NCI-H82 (cell line): ENCODE measurements at regions not wholly inside any gene's neighbourhood (a gene's known extent, or its start where the extent isn't known, plus 50 kb on each side); places are given as distances from the start of the nearest gene placed in this dataset.
"Not testable (repeated sequence)": the region's sequence is repeated elsewhere in the genome, so short reads cannot be mapped to it uniquely, and the experiment has no call there.

ENCODE experiments used
- DNase-seq: peaks from one replicate; lab custom pipeline; 2025; lab: John Stamatoyannopoulos, UW

DNA sequence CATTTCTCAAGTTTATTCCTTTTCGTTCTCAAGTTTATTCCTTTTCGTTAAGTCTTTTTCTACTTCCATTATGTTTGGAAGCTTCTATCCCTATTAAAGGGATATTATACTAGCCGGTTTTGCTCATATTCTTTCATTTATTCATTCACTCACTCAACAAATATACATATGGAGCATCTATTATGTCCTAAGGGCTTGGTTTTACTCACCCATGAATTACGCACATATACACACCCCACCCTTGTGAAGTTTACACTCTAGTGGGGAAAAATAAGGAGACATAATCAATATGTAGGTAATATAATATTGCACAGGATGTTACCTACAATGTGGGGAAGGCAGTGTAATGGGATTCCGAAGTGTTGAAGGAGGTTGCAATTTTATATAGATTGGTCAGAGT, 90.5 kb downstream of the ACTL7B start:
- DNase-seq: no peak

GRCh38 chr9:108762348-108763055, 93.3 kb downstream of the ACTL7B start:
- no peak for DNase-seq

DNA sequence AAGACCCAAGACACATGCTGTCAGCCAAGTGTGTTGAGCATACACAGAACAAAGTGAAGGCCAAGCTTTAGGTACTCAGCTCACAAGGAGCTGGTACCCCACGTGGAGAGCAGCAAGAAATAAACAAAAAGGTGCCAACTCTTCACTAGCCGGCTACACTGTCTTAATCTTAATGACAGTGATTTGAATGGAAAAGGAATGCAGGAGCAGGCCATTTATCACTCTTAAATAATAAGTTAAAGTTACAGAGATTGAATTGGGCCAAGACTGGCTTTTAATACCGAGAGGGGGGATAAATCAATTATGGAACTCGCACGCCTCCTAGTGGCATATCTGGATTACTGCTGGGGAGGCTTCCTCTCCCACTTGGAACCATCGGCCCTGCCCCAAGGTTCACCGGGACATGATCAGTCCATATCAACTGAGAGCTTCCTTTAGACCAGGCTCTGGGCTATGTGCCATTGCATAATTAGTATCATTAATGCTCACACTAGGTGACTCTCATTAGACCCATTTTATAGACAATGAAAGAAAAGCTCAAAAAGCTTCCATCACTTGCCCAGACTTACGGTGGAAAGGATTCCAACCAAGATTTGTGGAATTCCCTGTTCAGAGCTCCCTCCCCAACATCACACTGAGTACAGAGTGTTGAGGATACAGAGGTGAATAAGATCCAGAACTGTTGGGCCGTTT, 94.0 kb downstream of the ACTL7B start:
- DNase-seq: peak; percentile 81

DNA sequence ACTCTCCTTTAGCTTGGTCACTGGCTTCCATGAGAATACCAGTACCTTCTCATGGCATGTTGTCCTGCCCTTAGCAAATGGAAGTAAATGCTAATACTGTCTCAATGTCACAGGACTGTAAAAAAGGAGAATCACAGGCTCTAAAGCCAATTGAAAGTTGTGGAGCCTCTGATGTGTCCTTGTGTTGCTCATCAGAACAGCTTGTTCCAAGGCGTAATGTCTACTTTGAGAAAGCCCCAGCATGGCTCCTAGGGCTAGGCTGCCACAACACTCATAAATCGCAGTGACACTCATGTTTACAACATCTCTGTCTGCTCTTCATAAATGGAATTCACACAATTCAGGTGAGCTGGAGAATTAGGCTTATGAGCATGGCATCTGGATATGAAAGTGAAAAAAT, 94.9 kb downstream of the ACTL7B start:
- DNase-seq: no peak

DNA sequence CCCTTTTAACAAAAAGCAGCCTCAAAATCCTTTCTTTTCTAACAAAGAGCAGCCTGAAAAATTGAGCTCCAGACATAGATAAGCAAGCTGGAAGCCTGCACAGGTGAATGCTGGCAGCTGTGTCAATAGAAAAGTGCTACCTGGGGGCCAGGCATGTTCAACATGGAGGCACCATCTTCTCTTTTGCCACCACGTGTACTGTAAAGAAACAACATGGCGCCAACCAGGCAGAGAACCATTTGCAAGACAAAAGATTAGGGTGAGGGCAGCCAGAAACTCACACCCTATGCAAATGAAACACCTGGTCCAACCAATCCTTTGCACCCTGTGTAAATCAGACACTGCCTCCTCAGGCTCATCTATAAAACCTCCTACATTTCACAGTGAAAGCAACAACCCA, 96.0 kb downstream of the ACTL7B start:
- no peak for DNase-seq

DNA sequence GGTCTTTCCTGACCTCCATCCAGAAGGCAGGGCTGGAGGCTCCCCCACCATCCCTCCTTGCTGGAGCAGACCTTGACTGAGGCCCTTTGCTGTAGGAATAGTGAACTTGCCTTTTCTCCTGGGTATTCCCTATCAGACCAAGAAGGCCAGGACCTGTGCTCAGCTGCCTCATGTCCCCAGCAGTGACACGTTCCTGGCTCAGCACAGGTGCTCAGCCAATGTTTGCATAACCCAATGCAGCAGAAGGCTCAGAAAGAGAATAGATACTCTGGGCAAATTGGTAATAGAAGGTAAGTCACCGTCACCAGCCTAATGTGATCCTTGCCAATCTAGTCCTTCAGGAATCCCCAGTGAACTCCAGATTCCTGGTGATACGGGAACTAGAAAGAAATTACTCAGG, 96.4 kb downstream of the ACTL7B start:
- DNase-seq: no peak

GRCh38 chr9:108756746-108757490, 98.9 kb downstream of the ACTL7B start:
- DNase-seq: peak; percentile 40

DNA sequence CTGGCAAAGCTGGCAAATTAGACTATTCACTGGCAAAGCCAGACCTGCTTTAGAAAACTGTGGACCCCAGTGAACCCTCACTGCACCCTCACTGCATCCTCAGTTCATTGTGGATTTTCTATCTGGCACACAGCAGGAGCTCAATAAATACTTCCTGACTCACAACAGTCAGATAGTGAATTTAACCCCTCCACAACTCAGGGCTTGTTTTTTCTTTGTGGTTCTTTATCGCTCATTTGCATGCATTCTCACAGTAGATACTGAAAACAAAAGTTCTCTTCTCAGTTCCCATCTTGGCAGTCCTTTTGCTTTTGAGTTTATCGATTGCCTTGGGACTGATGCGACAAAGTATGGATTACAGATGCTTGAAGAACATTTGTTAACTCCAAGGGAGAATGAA, 99.8 kb downstream of the ACTL7B start:
- no peak for DNase-seq

DNA sequence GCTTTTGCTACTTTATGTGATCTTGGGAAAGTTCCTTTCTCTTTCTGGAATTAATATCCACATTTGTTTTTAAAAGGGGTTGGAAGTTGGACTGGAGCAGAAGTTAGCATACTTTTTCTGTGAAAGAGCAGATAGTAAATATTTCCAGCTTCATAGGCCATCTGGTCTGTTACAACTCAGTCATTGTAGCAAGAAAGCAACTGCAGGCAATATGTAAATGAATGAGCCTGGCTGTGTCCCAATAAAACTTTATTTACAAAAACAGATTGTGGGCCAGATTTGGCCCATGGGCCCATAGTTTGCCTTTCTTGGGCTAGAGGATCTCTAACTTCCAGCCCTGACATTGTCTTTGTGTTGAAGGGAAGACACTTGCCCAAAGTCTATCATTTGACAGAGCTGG, 104.4 kb downstream of the ACTL7B start:
- DNase-seq: no peak

DNA sequence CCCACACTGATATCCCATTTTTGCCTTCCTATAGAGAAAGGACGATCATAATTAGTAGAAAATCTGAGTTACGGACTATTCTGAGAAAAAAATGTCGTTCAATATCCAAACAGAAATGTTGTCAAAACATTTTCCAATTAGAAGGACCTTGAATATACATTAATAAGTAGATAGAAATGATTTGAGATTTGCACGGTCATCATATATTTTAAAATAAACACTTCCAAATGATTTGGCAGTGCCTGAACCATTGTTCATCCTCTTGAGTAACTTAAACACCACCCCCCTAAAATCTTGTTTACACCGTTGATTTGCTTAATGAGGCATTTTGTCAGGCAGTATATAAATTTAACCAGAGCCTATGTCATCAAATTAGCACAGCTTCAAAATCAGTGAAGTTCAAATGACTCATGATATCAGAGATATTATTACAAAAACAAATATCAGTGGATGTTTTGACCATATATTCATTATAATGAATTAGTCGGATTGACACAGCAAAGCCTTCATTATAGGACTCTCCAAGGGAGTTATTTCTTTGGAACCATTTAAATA, 105.0 kb downstream of the ACTL7B start:
- DNase-seq: no peak

DNA sequence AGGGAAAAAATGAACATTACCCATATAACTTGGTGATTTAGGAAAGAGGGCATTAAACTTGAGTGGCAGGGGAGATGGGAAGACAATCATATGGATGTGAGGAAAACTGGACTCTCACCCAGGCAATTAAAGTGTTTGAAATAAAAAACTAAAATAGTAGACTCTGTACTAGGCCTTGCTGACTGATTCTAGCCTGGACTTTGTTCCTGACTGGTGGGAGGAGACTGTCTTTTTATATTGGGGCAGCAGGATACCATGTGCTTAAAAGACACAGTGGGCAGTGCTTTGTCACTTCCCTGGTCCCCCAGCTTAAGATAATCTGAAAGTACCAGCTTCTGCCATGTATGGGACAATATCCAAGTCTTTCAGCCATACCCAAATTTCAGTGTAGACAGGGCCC, 107.0 kb downstream of the ACTL7B start:
- no peak for DNase-seq

GRCh38 chr9:108746864-108747263, 108.9 kb downstream of the ACTL7B start:
- DNase-seq: peak; percentile 96

- peak; percentile 96 for DNase-seq
These were observed 109.8 kb downstream of the ACTL7B start for GRCh38 chr9:108746001-108746400.

DNA sequence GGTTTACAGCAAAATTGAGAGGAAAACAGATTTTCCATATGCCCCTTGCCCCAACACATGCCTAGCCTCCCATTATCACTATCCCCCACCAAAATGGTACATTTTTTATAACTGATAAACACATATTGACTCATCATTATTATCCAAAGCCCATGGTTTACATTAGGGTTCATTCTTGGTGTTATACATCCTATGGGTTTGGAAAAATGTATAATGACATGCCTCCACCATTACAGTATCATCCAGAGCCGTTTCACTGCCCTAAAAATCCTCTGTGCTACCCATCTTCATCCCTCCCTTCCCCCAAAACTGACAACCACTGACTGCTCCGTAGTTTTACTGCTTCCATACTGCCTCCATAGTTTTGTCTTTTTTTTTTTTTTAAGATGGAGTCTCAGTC, 111.1 kb downstream of the ACTL7B start:
- DNase-seq: no peak

DNA sequence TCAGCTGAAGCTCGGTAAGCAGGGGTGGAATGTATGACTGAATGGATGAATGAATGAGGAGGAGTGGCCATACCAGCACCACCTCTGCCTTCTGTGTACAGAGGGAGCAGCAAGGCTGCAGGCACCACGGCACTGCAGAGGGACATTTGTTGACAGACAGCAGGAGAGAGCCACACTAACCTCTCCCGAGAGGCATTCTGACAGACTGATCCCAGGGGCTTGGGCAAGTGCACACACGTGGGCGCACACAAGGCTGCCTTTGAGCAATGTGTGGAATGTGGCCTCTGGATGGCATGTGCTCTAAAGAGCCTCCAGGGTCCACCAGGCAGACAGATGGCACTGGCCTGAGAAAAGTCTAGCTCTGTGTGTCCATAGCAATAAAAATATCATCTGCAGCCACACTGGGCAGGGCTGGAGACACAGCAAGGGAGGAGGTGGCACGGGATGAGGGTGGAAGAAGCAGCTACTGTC, 111.8 kb downstream of the ACTL7B start:
- peak; percentile 65 for DNase-seq

GRCh38 chr9:108743416-108743815, 112.4 kb downstream of the ACTL7B start:
- peak; percentile 90 for DNase-seq

- no peak for DNase-seq
These were observed 113.6 kb downstream of the ACTL7B start for GRCh38 chr9:108742191-108742590.

DNA sequence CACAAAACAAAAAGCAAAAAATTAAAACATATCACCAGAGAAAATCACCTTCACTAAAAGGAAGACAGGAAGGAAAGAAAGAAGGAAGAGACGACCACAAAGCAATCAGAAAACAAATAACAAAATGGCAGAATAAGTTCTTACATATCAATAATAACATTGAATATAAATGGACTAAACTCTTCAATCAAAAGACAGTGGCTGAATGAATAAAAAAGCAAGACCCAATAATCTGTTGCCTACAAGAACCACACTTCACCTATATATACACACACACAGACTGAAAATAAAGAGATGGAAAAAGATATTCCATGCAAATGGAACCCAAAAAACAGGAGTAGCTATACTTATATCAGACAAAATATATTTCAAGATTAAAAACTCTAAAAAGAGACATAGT, 124.5 kb downstream of the ACTL7B start:
- not testable (repeated sequence) for DNase-seq

GRCh38 chr9:108727580-108728111, 128.1 kb downstream of the ACTL7B start:
- no peak for DNase-seq

DNA sequence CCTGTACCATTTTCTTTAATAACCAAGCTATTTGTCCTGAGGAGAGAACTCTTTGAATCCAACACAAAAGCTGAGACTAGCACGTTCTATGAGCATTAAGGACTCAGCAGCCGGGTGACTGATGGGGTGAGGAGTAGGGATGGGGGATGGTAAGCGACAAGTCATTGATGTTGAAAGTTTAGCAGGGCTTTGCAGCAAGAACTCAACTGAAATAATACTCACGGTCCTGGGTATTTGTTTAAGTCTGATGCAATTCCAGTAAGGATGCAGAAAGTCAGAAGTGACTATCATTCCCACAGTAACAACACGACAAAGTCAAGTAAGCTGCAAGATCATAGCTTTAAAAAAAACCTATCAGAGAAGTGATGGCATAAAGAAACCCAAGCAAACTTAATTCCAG, 131.1 kb downstream of the ACTL7B start:
- no peak for DNase-seq

DNA sequence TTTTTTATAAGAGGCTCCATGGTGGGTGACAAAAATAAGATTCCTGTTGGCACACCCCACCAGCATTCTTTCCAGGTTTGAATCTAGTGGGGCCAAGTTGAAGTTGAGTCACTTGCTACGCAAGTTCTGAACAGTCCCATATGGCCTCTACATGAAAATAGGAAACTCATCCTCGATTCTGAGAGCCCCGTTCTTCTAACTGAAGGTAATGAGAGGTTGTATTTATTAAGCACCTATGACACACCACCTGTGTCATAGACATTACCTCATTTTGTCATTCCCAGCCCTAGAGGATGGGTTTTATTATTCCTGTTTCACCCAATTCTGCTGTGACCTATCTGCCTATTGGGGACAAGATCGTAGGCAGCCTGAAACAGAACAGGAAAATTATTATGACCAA, 131.7 kb downstream of the ACTL7B start:
- DNase-seq: no peak

- DNase-seq: no peak
These were observed 133.4 kb downstream of the ACTL7B start for GRCh38 chr9:108722396-108722795.
